DND-41 (cell line): ENCODE measurements at regions not wholly inside any gene's neighbourhood (a gene's known extent, or its start where the extent isn't known, plus 50 kb on each side); places are given as distances from the start of the nearest gene placed in this dataset.

ENCODE experiments used
- CTCF ChIP-seq: IDR thresholded peaks from 2 replicates; pipeline ENCODE4 v1.5.1; 2012; ENCODE audit warnings: borderline replicate concordance, low read length, moderate library complexity, mild to moderate bottlenecking; ENCODE audit not compliant: poor library complexity, severe bottlenecking; ENCODE audit errors: extremely low read depth
- EZH2 ChIP-seq: IDR thresholded peaks from 3 replicates; pipeline ENCODE4 v1.6.1; 2012; ENCODE audit warnings: borderline replicate concordance, low read depth, mild to moderate bottlenecking, moderate library complexity, low read length, inconsistent platforms; ENCODE audit not compliant: severe bottlenecking

- TF ChIP-seq CTCF, result no peak
- no peak for TF ChIP-seq EZH2
Measured at GRCh38 chr4:41359836-41360213, 103.1 kb downstream of the UCHL1 start.
